ENCODE measurements at regions not wholly inside any gene's neighbourhood (a gene's known extent, or its start where the extent isn't known, plus 50 kb on each side); places are given as distances from the start of the nearest gene placed in this dataset.

DNA sequence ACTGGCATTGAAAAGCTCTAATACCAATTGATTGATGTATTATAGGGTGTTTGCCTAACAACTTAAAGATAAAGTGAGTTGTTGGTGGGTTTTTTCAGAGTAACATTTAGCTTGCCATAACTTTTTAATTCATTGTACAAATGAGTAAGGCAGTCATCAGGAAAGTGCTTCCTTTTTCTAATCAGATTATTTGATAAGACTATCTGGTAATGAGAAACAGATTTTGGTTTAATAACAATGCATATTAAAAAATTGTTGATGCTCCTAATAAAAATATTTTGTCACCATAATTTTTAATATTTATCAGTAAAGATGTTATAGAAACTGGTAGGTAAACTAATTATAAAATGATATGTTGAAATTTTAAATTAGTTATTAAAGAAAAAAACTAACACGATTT is 51.3 kb downstream of the BLTP1 start:
- DNase-seq (ENCODE audit: low spot score), result no peak

DNA sequence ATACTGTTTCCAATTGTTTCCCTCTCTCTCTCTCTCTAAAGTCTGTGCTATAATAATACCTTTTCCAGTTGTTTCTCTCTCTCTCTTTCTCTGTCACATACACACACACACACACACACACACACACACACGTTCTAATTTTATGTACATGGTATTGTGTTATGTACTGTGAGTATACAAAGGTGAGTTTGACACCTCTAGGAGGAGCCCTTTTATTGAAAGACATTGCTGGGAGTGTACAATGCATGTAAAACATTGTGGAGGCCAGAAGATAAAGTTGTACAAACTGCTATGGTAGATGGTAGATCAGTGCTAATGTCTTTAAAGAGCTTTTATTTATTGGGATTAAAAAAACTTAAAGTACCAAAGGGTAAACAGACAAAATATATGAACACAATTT is 53.6 kb downstream of the BLTP1 start:
- no peak for DNase-seq (ENCODE audit: low spot score)

DNA sequence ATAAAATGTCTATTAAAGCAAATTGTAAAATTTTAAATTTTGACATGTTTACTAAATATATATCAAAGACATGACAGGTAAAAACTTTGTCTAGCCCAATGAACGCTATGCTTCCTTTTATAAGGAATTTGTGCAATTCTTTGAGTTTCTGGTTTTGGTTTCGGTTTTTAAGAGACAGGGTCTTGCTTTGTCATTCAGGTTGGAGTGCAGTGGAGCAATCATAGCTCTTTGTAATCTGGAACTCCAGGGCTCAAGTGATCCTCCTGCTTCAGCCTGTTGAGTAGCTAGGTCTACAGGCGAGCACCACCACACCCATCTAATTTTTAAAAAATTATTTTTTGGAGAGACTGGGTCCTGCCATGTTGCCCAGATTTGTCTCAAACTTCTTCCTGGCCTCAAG is 60.7 kb downstream of the BLTP1 start:
- no peak for DNase-seq (ENCODE audit: low spot score)

DNA sequence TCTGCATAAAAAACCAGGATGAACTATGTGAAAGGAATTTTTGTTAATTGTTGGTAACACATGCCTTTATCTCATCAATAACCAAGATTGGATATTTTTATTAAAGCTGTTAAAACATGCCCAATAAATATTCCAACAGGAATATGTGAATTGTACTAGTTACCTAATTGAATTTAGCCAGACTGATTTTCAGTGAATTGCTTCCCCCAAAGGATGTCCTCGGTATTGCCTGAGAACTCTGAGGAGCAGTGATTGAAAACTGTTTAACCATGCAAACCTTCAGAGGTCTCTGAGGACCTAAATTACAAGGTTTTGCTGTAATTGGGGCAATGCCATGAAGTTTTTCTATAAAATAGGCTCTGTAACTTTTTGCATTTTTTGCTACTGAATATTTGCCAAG is 66.6 kb downstream of the BLTP1 start:
- DNase-seq (ENCODE audit: low spot score), result peak; percentile 17

GRCh38 chr4:122219356-122219755 is 67.2 kb downstream of the BLTP1 start:
- no peak for DNase-seq (ENCODE audit: low spot score)

DNA sequence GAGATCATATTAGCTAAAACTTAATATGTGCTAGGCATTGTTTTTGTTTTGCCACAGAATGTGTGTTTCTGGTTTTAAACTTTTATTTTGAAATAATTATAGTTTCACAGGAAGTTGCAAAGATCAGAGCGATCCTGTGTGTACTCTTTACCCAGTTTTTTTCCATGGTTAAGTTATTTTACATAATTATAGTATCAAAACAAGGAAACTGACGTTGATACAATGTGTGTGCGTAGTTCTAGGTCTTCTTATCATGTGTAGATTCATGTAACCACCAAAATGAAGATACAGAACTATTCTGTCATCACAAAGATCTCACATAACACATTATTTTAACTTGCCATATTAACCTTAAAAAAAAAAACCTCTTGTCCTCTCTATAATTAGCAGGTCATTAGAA is 69.2 kb downstream of the BLTP1 start:
- no peak for DNase-seq (ENCODE audit: low spot score)

GRCh38 chr4:122224348-122224747 is 72.2 kb downstream of the BLTP1 start:
- DNase-seq (ENCODE audit: low spot score), result peak; percentile 13

- no peak for DNase-seq (ENCODE audit: low spot score)
These were observed 75.1 kb downstream of the BLTP1 start for GRCh38 chr4:122227202-122227601.

- DNase-seq (ENCODE audit: low spot score), result no peak
These were observed 77.7 kb downstream of the BLTP1 start for GRCh38 chr4:122229857-122230256.

GRCh38 chr4:122232633-122233032 is 80.5 kb downstream of the BLTP1 start:
- no peak for DNase-seq (ENCODE audit: low spot score)

GRCh38 chr4:122234686-122235085 is 82.6 kb downstream of the BLTP1 start:
- DNase-seq (ENCODE audit: low spot score), result no peak

- DNase-seq (ENCODE audit: low spot score), result no peak
These were observed 91.7 kb downstream of the BLTP1 start for GRCh38 chr4:122243785-122244184.

DNA sequence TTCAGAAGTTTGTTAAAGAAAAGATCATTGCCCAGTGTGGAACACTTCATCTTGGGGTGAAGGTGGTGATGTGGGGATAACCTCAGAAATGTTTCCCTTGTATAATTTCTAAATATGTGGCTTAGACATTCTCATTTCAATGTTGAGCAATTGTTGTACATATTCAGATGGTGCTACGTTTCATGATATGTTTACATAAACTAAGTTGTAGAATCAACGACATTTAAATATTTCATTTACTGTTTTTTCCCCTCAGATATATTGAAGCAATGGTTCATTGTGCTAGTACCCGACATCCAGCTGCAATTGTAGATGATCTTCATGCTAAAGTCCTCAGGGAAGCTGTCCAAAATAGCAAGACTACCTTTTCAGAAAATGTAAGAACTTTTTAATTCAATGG is 92.6 kb downstream of the BLTP1 start:
- DNase-seq (ENCODE audit: low spot score), result no peak

- DNase-seq (ENCODE audit: low spot score), result no peak
These were observed 94.4 kb downstream of the BLTP1 start for GRCh38 chr4:122246551-122246950.

- DNase-seq (ENCODE audit: low spot score), result no peak
These were observed 97.2 kb downstream of the BLTP1 start for GRCh38 chr4:122249357-122249756.

GRCh38 chr4:122252584-122252983 is 100.5 kb downstream of the BLTP1 start:
- DNase-seq (ENCODE audit: low spot score), result no peak

- DNase-seq (ENCODE audit: low spot score), result no peak
These were observed 107.7 kb downstream of the BLTP1 start for GRCh38 chr4:122259849-122260248.

- no peak for DNase-seq (ENCODE audit: low spot score)
These were observed 102.5 kb upstream of the ADAD1 start for GRCh38 chr4:122276359-122276758.

DNA sequence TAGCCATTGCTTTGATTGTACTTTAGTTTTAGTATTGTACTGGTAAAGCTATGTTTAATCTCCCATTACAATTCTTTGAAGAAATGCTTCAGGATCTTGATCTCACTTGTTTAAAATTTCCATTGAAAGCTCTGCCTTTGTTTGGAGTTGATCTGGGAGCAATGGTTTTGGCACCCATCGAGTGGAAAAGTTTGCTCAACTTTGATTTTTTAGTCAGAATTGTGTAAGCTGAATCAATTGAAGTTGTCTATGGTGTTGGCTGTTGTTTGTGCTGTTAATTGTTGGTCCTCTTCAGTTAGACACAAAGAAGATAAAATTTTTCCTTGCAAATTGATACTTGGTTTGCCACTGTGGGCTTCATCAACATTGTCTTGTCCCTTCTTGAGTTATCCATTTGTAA is 99.8 kb upstream of the ADAD1 start:
- DNase-seq (ENCODE audit: low spot score), result no peak

DNA sequence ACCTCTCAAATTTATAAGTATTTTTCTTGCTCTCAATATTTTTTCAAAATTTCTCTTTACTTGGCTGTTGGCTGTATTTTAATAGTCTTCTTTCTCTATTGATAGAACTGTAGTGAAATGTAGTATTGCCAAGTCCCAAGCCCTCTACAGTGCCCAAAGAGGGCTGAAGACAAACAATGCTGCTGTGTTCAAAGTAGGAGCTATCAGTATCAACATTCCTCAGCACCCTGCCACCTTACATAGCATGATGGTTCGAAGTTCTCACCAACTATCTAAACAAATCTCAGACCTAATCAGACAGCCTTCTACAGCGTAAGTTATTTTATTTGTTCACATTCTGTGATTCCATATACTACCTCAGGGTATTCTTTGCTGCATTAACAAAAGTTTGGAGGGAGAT is 99.1 kb upstream of the ADAD1 start:
- no peak for DNase-seq (ENCODE audit: low spot score)

GRCh38 chr4:122285285-122285684 is 93.5 kb upstream of the ADAD1 start:
- DNase-seq (ENCODE audit: low spot score), result peak; percentile 13

- no peak for DNase-seq (ENCODE audit: low spot score)
These were observed 85.1 kb upstream of the ADAD1 start for GRCh38 chr4:122293374-122294365.

GRCh38 chr4:122297694-122298093 is 81.1 kb upstream of the ADAD1 start:
- no peak for DNase-seq (ENCODE audit: low spot score)

DNA sequence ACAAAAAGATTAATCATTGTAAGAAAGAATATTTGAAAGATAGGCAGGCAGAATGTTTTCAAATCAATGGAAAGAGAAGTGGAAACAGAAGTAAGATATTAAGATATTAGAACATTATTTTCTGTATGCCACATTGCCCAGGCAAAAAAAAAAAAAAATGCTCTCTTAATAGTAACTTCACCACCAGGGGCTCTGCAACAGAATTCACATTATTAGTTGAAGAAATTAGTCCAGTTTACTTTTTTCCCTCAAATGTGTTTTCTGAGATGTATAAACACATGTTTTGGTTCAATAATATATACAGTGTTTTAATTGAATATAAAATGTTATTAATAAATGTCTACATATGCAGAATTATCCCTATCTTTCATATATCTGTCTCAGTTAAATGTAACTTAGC is 78.0 kb upstream of the ADAD1 start:
- DNase-seq (ENCODE audit: low spot score), result no peak
